Embryonic facial prominence (tissue), 1 donor: ENCODE measurements at regions not wholly inside any gene's neighbourhood (a gene's known extent, or its start where the extent isn't known, plus 50 kb on each side); places are given as distances from the start of the nearest gene placed in this dataset.

Experiments
- DNase-seq: peaks from one replicate; pipeline ENCODE4 v3.0.0-alpha.2; 2016; ENCODE audit errors: extremely low spot score

DNA sequence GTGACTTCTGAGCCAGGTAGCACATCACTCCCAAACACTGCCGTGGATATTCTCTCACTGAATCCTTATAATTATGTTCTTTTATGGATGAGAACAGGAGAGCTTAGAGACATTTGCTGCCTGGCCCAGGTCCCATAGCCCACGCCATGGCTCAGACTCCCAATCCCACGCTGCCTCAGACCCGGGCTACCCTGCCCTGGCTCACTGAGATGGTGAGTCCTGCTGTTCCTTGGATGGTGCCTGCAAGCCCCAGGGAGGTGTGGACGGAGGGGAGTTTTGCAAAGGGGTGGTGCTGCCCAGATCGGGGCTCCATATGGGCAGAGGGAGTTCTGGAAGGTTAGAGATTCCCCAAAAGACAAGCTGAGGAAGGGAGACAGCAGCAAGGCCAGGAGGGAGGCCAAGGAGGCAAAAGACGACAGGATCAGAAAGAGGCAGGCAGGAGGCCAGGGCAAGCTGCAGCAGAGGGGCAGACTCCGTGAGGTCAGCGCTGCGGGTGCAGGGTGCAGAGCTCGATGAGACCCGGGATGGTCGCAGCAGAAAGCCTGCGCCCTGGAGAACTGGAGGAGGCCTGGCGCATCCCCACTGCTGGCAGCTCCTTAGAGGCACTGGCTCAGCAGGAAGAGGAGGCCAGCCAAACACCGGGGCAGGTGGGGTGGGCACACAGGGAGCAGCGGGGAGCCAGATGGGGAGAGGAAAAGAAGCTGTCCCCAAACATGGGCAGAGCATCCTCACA, 95.7 kb upstream of the ALDH1A3 start:
- DNase-seq: no peak

DNA sequence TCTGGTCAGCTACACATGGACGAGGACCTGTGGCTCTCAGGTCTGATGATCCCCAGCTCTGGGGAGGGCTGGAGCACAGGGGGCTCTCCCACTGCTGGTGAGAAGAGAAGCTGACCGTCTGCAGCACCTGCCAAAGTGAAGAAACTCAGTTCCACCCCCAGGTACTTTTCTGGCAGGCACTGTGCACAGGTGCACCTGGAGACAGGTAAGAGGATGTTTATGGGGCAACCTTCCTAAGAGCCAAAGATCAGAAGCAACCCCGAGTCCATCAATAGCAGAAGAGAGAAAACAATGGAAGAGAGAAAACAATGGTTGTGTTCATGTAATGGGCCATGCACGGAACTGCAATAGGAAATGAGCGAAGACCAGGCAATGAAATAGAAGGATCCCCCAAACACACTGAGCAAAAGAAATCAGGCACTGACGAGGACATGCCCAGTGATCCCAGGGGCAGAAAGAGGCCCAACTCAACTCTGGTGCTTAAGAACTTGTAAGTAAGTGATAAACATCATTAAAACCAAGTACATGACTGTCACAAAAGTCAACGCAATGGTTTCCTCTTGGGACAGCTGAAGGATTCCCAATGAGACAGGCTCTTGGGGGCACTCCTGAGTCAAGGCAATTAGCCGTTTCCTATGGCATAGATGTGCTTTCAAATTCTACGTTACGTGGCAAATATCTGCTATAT, 95.0 kb upstream of the ALDH1A3 start:
- no peak for DNase-seq

DNA sequence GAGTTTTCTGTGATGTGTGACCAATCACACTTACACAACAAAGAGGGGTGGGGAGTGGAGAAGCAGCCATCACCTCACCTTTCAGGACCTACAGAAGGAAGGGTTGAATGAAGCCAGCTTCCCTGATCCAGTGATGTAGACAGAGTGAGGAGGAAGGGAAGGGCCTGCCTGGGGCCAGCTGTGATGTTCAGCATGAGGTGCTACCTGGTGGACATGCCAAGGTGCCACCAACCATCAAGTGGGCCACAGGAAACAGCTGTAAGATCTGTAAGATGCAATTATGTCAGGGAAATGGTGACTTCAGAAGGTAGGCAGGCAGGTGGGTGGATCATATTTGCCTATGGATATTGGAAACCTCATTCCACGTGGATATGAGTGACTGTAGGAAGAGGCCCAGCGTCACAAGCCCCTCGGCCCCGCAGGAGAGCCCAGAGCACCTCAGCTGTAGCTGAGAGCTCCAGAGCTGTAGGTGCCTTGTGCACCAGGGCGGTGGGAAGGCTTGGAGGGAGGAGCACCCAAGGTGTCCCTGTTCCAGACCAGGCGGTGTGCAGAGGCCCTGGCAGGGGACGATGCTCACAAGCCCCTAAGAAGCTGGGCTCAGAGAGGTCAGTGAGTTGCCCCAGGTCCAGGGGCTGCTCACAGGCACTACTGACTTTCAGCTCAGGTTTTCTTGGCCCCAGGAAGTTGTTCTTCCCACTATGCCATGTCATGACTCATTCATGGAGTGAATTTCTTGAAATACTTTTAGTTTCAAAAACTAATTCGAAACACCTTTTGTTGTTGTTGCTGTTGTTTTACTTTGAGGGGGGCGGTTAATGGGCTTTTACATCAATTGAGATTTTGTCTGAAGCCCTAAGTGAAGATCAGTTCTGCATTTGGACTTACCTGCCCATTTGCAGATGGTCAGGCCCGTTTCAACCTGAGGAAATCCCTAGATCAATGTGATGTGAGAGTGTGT, 94.2 kb upstream of the ALDH1A3 start:
- no peak for DNase-seq

DNA sequence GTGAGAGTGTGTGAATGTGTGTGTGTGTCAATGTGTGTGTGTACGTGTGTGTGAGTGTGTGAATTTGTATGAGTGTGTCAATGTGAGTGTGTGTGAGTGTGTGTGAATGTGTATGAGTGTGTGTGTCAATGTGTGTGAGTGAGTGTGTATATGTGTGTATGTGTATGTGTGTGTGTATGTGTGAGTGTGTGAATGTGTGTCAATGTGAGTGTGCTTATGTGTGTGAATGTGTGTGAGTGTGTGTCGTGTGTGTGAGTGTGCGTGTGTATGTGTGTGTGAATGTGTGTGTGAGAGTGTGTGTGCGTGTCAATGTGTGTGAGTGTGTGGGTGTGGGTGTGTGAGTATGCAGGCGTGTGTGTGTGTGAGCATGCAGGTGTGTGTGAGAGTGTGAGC, 93.5 kb upstream of the ALDH1A3 start:
- DNase-seq: no peak

DNA sequence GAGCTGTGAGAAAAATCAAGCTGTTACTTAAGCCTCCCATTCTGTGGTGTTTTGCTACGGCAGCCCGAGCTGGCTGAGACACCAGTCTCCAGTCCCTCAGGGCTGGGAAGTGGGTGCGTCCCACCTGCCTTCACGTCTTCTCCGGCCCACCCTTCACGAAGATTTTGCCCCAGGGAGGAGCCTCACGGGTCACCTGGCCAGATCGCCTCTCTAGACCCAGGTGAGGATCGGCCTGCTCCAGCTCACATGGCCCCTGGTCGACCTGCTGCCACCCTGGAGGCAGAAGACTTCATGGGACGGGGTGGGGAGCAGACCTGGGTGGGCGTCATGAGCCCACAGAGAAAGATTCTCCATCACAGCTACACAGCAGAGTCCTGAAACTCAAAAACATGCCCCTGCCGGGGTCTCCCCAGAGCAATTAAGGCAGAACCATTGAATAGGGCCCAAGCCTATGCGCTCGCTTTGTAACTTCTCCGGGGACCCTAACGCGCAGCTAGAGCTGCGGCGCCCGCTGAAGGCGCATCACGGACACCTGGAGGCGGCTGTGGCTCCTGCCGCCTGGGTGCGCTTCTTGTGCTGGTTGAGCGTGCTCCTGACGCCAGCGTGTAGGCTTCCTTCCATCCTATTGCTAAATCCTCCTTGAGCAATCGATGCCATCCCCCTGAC, 92.6 kb upstream of the ALDH1A3 start:
- no peak for DNase-seq

DNA sequence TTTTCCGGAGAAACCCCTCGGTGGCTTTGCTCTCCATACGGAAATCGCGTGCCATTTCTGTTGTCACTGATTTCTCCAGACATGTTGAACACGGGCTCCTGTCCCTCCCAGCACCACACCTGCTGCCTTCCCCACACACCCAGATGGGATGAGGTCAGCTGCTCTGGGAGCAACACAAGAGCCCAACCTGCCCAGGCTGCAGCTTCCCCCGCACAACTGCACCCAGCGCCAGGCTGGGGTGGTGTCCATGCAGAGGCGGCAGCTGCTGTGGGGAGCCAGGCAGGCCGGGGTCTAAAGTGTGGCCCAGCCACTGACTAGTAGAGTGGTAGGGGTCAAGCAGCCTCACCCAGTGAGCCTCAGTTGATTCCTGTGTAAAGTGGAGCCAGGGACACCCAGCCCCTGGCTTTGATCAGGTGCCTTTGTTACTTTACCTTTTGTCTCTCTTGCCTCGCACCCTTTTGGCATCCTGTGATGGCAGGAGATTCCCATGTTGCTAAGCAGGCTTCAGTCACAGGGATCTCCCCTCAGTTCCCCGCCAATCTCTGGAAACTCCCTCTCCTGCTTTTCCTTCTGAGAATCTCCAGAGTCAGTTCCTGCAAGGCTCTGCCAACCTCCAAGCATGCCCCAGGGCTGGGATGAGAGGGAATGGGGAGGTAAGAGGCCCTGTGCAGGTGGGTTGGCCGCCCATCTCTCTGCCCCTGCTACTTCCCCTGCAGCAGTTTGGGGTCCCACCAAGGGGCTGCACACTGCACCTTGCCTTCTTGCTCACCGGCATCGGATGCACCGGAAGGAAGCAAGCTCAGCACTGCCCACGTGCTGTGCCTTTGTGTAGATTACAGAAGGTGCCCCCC, 91.8 kb upstream of the ALDH1A3 start:
- no peak for DNase-seq

DNA sequence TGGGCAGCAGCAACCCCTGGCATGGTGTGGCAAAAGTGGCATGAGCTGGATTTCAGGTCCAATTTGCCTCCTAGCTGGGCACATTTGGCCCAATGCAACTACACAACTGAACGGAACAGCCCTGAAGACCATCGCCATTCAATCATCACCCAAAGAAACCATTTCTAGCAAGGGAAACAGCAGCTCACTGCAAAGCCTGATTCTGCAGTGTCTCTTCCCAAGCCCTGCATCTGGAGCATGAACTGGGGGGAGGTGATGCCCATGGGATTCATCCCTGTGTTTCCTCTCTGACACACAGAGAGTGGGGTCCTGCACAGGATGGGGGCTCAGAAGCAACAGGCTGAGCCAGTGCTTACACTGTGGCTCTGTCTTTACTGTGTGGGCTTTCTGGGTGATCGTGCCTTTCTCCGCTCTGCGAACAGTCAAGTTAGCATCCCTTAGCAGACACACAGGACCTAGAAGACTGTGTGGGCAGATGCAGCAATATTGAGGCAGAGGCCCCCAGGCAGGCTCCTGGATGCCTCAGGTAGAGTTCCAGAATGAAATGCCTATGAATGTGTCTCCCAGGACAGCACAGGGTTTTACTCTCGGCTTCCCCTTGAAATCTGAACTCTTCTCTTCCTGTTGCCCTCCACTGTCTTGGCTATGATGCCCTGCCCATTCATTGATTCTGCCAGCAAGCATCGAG, 91.1 kb upstream of the ALDH1A3 start:
- DNase-seq: no peak

DNA sequence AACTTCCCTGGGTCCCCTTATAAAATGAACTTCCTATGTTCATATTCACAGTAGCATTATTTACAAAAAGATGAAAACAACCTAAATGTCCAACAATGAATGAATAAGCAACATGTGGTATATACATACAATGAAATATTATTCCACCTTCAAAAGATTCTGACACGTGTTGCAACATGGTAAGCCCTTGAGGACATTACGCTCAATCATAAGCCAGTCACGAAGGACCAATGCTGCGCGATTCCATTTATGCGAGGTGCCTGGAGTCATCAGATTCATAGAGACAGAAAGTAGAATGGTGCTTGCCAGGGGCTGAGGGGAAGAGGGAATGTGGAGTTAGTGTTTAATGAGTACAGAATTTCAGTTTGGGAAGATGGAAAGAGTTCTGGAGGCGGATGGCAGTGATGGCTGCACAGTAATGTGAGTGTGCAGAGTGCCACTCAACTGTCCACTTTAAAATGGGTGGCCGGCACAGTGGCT, 88.8 kb upstream of the ALDH1A3 start:
- DNase-seq: no peak

DNA sequence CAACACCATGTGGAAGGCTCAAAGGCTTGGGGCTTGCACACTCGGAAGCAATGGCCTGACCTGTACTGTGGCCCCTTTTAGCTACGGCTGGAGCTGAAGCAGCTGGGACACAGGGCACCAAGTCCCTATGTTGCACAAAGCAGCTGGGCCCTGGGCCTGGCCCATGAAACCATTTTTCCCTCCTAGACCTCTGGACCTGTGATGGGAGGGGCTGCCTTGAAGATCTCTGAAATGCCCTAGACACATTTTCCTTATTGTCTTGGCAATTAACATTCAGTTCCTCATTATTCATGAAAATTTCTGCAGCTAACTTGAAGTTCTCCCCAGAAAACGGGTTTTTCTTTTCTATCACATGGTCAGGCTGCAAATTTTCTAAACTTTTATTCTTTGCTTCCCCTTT, 85.6 kb upstream of the ALDH1A3 start:
- DNase-seq: no peak

DNA sequence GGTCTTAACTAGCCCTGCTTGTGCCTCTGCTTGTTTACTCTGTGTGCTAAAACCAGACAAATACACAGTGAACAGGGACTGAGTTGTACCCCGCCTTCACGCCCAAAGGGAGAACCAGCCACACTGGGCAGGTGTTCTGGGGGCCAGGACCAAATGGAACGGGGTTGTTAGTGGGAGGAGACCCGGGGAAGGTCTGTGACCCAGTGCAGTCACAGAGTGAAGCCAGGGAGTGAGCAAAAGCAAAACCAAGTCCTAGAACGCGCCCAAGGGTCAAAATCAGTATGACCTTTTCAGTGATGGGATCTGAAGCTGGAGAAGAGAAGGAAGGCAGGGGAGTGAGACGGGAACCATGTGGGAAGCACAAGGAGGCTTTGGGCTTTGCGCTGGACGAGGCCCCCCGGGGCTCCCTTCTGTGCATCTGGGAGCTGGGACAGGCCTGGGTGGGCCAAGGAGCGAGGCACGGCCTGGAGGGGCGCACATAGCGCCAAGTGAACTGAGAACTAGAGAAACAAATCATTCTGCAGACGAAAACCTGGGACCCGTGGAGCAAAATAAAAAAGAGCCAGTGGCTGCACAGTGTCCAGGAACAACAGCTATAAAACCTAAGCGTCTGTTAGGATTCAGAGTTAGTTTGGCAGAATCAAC, 78.3 kb upstream of the ALDH1A3 start:
- no peak for DNase-seq

DNA sequence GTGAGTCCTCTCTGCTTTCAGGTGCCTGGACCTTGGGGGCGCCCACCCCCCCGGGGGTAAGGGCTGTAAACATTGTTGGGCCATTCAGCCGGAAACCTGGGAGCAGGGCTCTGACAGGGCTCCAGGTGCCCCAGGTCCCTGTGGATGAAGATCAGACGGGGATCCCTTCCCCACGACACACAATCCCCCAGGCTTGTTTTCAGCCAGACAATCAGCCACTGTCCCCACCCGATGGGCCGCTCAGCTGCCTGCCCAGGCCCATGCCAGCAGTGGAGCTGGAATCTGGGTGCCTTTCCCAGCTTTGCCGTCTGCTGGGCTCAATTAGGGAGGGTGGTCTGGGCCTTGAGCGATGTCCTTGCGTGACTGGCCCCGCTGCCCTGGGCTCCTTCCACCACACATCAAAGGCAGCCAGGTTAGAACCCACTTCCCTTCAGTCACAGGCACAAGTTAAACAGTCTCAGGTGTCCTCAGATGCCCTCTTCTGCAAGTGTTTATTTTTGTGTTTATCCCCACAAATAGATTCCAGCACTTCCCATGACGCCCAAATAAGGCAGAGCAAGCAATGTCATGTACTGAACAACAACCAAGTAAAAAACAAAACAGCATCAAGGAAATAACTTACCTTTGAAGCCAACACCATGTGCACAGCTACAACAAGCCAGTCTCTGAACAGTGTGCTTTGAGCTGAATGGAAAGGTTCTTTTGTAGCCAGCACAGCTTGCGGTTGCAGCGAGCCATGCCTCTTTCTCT, 77.0 kb upstream of the ALDH1A3 start:
- DNase-seq: no peak

DNA sequence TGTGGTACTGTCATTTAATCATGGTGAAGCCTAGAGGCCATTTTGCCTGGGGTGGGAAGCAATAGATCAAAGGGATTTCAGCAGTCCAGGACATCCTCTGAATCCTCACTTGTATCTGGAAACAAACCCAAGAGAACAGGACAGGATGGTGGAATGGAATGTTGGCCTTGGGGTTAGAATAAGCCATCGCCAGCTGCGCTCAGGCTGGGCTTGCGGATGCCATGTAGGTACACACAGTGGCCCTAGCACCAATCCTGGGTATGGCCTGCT, 76.5 kb upstream of the ALDH1A3 start:
- no peak for DNase-seq

DNA sequence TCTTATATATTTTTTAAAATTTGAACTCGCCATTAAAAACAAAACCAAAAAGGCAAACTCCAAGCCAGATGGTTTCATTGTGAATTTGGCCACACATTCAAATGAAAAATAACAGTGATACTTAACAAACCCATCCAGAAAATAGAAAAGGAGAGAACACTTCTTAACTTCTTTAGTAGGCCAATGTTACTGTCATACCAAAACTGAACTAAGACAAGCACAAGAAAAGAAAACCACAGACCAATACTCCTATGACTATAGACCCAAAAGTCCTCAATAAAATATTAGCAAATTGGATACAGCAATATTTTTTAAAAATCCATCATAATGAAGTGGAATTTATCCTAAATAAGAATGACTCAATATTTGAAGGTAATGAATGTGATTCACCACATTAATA, 73.5 kb upstream of the ALDH1A3 start:
- no peak for DNase-seq

DNA sequence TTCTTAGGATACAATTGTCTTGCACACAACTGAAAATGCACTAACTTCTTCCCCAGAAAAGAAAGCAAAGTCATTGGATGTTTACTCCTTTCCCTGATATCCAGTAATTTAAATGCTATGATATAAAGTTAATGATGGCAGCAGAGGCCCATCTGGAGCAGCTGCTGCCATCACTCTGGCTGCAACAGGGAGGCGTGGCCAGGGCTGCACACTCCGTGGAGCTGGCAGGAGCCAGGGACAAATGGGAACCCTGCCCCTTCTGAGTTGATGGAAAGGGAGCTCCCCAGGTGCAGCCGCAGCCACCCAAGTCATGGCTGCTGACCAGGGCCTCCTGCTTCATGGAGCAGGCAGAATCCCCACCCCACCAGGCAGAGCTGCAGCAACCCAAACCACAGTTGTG, 72.6 kb upstream of the ALDH1A3 start:
- DNase-seq: no peak

DNA sequence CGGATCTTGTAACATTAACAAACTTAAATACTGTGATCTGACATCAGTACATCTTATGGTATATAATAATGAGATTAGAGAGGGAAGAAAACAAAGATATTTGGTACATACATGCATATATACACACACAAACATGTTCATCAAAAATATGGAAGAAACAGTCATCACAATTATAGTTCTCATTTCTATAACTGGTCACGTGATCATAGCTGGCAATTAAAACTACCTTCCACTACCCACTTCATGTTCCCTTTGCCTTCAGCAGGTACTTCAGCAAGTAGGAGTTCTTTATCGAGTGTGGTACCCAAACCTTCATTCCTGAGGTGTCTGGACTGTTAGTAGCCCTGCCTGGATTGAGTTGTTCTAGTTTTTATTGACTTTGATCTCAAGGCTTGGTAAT, 70.9 kb upstream of the ALDH1A3 start:
- no peak for DNase-seq

DNA sequence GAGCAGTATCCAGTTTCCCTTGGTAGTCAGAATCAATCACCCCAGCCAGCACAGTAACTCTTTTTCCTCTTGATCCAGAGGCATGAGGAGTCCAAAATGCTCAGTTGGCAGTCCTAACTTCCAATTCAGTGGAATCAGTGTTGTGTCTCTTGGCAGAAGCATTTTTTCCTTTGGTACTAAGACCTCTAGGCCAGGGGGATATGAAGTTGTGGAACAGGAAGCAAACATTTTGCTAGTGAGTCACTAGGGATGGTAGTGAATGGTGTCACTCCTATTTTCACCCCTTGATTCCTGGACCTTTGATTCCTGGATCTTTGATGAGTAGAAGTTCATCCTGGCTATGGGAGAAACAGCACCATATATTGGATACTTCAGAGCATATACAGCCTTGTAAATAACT, 70.5 kb upstream of the ALDH1A3 start:
- DNase-seq: no peak

DNA sequence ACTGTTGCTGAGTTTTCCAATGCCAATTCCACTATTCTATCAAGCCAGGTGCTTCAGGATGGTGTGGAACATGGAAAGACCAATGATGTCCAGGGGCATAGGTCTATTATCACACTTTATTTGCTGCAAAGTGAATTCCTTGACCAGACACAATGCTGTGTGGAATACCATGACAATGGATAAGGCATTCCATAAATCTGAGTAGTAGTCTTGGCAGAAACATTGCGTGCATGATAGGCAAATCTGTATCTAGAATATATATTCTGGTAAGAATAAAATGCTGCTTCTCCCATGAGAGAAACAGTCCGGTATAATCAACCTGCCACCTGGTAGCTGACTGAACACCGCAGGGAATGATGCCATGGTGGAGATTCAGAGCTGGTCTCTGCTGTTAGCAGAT, 70.0 kb upstream of the ALDH1A3 start:
- DNase-seq: no peak

DNA sequence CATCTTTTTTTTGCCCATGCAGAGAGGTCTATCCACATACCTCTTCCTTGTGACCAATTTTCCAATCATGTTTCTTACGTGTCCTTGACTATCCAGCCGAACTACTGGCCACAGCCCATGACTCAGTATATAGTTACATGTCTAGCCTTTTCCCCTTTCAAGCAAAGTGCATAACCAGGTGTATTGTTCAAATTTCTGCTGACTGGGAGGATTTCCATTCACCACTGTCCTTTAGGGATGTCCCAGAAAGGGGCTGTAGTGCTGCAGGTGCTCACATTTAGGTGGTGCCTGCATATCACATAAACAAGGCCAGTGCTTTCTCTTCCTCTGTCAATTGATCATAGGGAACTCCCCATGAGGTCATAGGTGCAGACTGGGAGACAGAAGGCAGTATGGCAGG, 69.4 kb upstream of the ALDH1A3 start:
- no peak for DNase-seq

DNA sequence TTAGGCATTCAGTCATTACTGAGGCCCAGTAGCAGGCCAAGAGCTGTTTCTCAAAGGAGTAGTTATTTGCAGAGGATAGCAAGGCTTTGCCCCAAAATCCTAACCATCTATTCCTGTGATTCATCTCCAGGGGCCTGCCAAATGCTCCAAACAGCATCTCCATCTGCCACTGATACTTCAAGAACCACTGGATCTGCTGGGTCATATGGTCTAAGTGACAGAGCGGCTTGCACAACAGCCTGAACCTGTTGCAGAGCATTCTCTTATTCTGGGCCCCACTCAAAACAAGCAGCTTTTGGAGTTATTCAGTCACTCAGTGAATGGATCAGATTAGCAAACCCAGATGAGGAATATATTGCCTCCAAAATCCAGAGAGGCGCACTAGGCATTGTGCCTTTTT, 68.8 kb upstream of the ALDH1A3 start:
- DNase-seq: no peak
